Ishikawa (cell line): ENCODE measurements at regions not wholly inside any gene's neighbourhood (a gene's known extent, or its start where the extent isn't known, plus 50 kb on each side); places are given as distances from the start of the nearest gene placed in this dataset.

Experiments used
- CEBPB ChIP-seq: IDR thresholded peaks from 2 replicates; pipeline ENCODE4 v1.6.1; 2012
- CREB1 ChIP-seq: IDR thresholded peaks from 2 replicates; pipeline ENCODE4 v1.6.1; 2012; ENCODE audit warnings: low read depth
- EGR1 ChIP-seq: IDR thresholded peaks from 2 replicates; pipeline ENCODE4 v1.6.1; 2012
- EP300 ChIP-seq: IDR thresholded peaks from 2 replicates; pipeline ENCODE4 v1.6.1; 2012; ENCODE audit warnings: borderline replicate concordance
- FOXM1 ChIP-seq: IDR thresholded peaks from 2 replicates; pipeline ENCODE4 v1.6.1; 2012; ENCODE audit warnings: low read depth, borderline replicate concordance
- NFIC ChIP-seq: IDR thresholded peaks from 2 replicates; pipeline ENCODE4 v1.6.1; 2012
- RAD21 ChIP-seq: IDR thresholded peaks from 2 replicates; pipeline ENCODE4 v1.6.1; 2012; ENCODE audit warnings: low read depth
- TAF1 ChIP-seq: IDR thresholded peaks from 2 replicates; pipeline ENCODE4 v1.6.1; 2012; ENCODE audit warnings: low read depth, mild to moderate bottlenecking
- TCF12 ChIP-seq: IDR thresholded peaks from 2 replicates; pipeline ENCODE4 v1.6.1; 2012; ENCODE audit warnings: low read depth
- TEAD4 ChIP-seq: IDR thresholded peaks from 2 replicates; pipeline ENCODE4 v1.6.1; 2012
- YY1 ChIP-seq: IDR thresholded peaks from 2 replicates; pipeline ENCODE4 v1.6.1; 2012; ENCODE audit warnings: low read depth
- ZBTB7A ChIP-seq: IDR thresholded peaks from 2 replicates; pipeline ENCODE4 v1.6.1; 2012; ENCODE audit warnings: low read depth
- TF ChIP-seq, protein P1 (sequence below): IDR thresholded peaks from 2 replicates; pipeline ENCODE4 v1.6.1; 2012; ENCODE audit warnings: low read depth, mild to moderate bottlenecking
- TF ChIP-seq, protein P2 (sequence below): IDR thresholded peaks from 2 replicates; pipeline ENCODE4 v1.6.1; 2012
- TF ChIP-seq, protein P3 (sequence below): IDR thresholded peaks from 2 replicates; pipeline ENCODE4 v1.6.1; 2012

DNA sequence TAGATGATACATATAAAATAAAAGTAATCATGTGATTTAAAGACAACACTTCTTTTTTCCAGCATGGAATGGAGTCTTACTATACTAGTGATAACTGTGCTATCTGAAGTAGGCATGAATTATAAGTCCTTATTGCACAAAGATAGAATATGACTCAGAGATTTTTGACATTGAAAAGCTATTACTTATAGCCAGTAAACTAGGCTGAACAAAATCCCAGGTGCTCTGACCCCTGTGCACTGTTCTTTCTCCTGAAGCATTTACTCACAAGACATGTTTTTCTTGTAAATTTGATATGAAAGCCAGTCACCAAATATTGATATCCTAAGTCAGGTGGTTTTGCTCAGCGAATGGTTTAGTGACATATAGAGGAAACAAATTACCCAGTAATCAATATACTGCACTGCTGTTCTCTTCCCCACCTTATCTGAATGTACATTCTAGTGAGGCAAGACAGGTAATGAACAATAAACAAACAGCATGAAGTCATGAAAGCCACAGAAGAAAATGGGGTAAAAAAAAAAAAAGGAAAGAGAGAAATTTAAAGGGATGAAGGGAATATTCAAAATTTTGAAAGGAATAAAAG, 1567.0 kb upstream of the SPRY2 start:
- no peak for TF ChIP-seq TCF12
- TF ChIP-seq CEBPB, result no peak
- TF ChIP-seq, protein P1, sequence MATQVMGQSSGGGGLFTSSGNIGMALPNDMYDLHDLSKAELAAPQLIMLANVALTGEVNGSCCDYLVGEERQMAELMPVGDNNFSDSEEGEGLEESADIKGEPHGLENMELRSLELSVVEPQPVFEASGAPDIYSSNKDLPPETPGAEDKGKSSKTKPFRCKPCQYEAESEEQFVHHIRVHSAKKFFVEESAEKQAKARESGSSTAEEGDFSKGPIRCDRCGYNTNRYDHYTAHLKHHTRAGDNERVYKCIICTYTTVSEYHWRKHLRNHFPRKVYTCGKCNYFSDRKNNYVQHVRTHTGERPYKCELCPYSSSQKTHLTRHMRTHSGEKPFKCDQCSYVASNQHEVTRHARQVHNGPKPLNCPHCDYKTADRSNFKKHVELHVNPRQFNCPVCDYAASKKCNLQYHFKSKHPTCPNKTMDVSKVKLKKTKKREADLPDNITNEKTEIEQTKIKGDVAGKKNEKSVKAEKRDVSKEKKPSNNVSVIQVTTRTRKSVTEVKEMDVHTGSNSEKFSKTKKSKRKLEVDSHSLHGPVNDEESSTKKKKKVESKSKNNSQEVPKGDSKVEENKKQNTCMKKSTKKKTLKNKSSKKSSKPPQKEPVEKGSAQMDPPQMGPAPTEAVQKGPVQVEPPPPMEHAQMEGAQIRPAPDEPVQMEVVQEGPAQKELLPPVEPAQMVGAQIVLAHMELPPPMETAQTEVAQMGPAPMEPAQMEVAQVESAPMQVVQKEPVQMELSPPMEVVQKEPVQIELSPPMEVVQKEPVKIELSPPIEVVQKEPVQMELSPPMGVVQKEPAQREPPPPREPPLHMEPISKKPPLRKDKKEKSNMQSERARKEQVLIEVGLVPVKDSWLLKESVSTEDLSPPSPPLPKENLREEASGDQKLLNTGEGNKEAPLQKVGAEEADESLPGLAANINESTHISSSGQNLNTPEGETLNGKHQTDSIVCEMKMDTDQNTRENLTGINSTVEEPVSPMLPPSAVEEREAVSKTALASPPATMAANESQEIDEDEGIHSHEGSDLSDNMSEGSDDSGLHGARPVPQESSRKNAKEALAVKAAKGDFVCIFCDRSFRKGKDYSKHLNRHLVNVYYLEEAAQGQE, result no peak
- no peak for TF ChIP-seq EP300
- TF ChIP-seq RAD21, result no peak

DNA sequence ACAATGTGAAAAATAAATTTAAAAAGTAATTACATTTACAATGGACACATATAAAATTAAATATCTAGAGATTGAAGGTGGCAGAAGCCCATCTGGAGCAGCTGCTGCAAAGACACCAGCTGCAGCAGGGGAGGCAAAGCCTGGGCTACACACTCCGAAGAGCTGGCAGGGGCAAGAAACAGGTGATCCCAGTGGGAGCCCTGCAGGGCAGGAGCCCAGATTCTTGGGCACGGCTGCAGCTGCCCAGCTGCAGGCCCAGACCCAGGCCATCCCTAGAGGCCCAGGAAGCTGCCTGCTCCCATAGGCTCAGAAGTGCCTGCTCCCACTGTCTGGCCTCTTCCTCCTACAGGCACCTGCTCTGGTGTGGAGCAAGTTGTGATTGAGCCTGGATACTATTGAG, 1547.9 kb upstream of the SPRY2 start:
- TF ChIP-seq EGR1 (no peak), EP300 (no peak), ZBTB7A (no peak), NFIC (no peak), FOXM1 (no peak), YY1 (no peak), TAF1 (no peak), TEAD4 (no peak), RAD21 (no peak), TCF12 (no peak), CEBPB (no peak)
- TF ChIP-seq, protein P1, result no peak
- TF ChIP-seq, protein P2, sequence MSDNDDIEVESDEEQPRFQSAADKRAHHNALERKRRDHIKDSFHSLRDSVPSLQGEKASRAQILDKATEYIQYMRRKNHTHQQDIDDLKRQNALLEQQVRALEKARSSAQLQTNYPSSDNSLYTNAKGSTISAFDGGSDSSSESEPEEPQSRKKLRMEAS, result no peak
- TF ChIP-seq, protein P3, sequence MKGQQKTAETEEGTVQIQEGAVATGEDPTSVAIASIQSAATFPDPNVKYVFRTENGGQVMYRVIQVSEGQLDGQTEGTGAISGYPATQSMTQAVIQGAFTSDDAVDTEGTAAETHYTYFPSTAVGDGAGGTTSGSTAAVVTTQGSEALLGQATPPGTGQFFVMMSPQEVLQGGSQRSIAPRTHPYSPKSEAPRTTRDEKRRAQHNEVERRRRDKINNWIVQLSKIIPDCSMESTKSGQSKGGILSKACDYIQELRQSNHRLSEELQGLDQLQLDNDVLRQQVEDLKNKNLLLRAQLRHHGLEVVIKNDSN, result no peak

DNA sequence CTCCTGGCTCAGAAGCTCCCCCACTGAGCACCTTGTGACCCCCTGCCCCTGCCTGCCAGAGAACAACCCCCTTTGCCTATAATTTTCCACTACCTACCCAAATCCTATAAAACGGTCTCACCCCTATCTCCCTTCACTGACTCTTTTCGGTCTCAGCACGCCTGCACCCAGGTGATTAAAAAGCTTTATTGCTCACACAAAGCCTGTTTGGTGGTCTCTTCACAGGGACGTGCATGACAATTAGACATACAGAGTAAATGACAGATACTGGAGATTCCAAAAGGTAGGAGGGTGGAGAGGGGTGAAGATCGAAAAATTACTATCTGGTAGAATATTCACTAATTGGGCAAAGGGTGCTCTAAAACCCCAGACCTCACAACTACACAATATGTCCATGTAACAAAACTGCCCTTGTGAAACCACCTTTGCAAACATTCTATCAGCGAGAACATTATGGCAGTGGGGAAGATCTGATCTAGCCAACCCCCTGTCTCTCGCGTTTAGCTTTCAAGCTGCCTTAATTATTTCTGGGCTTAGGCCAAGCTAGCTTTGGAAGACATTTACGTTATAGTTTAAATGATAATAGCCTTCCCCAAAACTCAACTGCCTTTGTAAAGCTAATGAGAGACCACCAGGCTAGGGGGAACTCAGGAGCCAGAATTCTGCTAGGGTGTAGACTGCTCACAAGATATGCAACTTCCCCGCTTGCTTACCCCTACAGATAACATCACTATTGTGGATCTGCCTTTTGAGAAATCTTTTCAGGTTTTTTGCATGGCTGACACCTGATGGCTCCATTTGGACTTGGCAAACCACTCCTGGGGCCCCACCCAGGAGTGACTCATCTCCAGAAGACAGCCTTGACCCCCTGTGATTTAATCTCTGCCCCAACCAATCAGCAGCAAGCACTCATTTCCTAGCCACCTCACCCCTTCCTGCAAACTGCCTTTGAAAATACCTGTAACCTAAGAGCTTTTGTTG, 1534.0 kb upstream of the SPRY2 start:
- TF ChIP-seq CREB1 (no peak), CEBPB (no peak), YY1 (no peak), RAD21 (no peak), EP300 (no peak), TCF12 (no peak), FOXM1 (no peak), ZBTB7A (no peak), TAF1 (no peak), EGR1 (no peak)
- TF ChIP-seq, protein P1, result no peak

DNA sequence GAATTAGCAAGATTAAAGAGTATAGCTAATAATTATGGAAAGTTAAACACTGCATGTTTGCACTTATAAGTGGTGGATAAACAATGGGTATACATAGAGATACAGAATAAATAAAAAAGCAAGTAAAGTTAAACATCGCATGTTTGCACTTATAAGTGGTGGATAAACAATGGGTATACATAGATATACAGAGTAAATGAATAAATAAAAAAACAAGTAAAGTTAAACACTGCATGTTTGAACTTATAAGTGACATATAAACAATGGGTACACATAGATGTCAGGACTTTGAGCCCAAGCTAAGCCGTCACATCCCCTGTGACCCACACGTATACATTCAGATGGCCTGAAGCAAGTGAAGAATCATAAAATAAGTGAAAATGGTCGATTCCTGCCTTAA, 1533.3 kb upstream of the SPRY2 start:
- TF ChIP-seq, protein P1, result no peak
- TF ChIP-seq CEBPB, result no peak
- no peak for TF ChIP-seq NFIC
- TF ChIP-seq RAD21, result no peak
- TF ChIP-seq TEAD4, result no peak
- TF ChIP-seq, protein P2, result no peak
- TF ChIP-seq ZBTB7A, result no peak
- no peak for TF ChIP-seq EP300
- TF ChIP-seq EGR1, result no peak
- no peak for TF ChIP-seq CREB1
- TF ChIP-seq YY1, result no peak
- TF ChIP-seq, protein P3, result no peak
- TF ChIP-seq FOXM1, result no peak
- TF ChIP-seq TCF12, result no peak
- no peak for TF ChIP-seq TAF1
